GM12865 (cell line): ENCODE measurements at regions not wholly inside any gene's neighbourhood (a gene's known extent, or its start where the extent isn't known, plus 50 kb on each side); places are given as distances from the start of the nearest gene placed in this dataset.

ENCODE experiments used
- DNase-seq: peaks from one replicate; pipeline ENCODE4 v3.0.0; 2010; ENCODE audit warnings: low read depth
- H3K4me3 ChIP-seq: 2 replicates; pipeline ENCODE4 v1.5.1; 2011; ENCODE audit warnings: mild to moderate bottlenecking, low read depth, low read length, control low read depth
- CTCF ChIP-seq: IDR thresholded peaks from 2 replicates; pipeline ENCODE4 v1.5.1; 2011; ENCODE audit warnings: low read length, control low read depth, low read depth, inconsistent platforms; ENCODE audit not compliant: insufficient read depth; ENCODE audit errors: missing control alignments

GRCh38 chr11:90788961-90789360, 566.1 kb upstream of the CHORDC1 start:
- TF ChIP-seq CTCF, result no peak
- DNase-seq, result no peak
- no peak overlapping the region for H3K4me3 ChIP-seq

GRCh38 chr11:90784241-90784814, 561.5 kb upstream of the CHORDC1 start:
- no peak for TF ChIP-seq CTCF
- H3K4me3 ChIP-seq, result no peak overlapping the region
- DNase-seq, result no peak

GRCh38 chr11:90783111-90783510, 560.3 kb upstream of the CHORDC1 start:
- H3K4me3 ChIP-seq, result no peak overlapping the region
- no peak for TF ChIP-seq CTCF
- DNase-seq, result no peak

GRCh38 chr11:90779098-90779497, 556.2 kb upstream of the CHORDC1 start:
- no peak for DNase-seq
- no peak for TF ChIP-seq CTCF
- no peak overlapping the region for H3K4me3 ChIP-seq

GRCh38 chr11:90775567-90776165, 552.8 kb upstream of the CHORDC1 start:
- DNase-seq, result no peak
- no peak overlapping the region for H3K4me3 ChIP-seq

GRCh38 chr11:90774727-90775566, 552.1 kb upstream of the CHORDC1 start:
- TF ChIP-seq CTCF, result no peak
- H3K4me3 ChIP-seq, result no peak overlapping the region
- no peak for DNase-seq

More at GRCh38 chr11:90775567-90776165, 552.8 kb upstream of the CHORDC1 start:
- TF ChIP-seq CTCF, result no peak
